HepG2 (cell line): ENCODE measurements at regions not wholly inside any gene's neighbourhood (a gene's known extent, or its start where the extent isn't known, plus 50 kb on each side); places are given as distances from the start of the nearest gene placed in this dataset.

Experiments used
- ATAC-seq: fragments of 200-7000 bp; cut with Tn5 transposase; 3 replicates; pipeline ENCODE4 v1.9.1; 2020; ENCODE audit warnings: mild to moderate bottlenecking, moderate library complexity
- BruUV-seq: library from RNA; stranded (reverse); fragments of 400-500 nt; replicated peaks from 2 replicates; lab custom pipeline; 2021; lab: Mats Ljungman, UMichigan
- CTCF ChIA-PET: fragments of 300-600 bp; formaldehyde crosslinking; extraction: SDS; loops from one replicate; lab custom pipeline; 2021; ENCODE audit warnings: low total read pairs, inconsistent platforms, low intra/inter-chr PET ratio; lab: Yijun Ruan, JAX
- POLR2A ChIA-PET: fragments of 350-600 bp; sonication (Branson Sonifier 250); formaldehyde crosslinking; loops from one replicate; lab custom pipeline; 2020; ENCODE audit warnings: antibody characterized with exemption, inconsistent platforms; lab: Yijun Ruan, JAX
- DNase-seq: peaks from one replicate; pipeline ENCODE4 v3.0.0-alpha.2; 2015; ENCODE audit warnings: low spot score
- FAIRE-seq: peaks from 3 replicates; lab custom pipeline; 2011; peaks lifted over from hg19 to GRCh38; lab: Jason Lieb, UNC
- H2AFZ ChIP-seq: one replicate; pipeline ENCODE4 v1.6.1; 2011; ENCODE audit warnings: low read length, inconsistent platforms
- H3K27ac ChIP-seq: fragments of 300-600 bp; 3 replicates; pipeline ENCODE4 v1.8.0; 2011; ENCODE audit warnings: mixed run types, mild to moderate bottlenecking, mixed read lengths, low read length, inconsistent platforms; ENCODE audit not compliant: insufficient read depth; ENCODE audit errors: extremely low read length
- H3K27me3 ChIP-seq, 2 experiments: fragments of 200-600 bp in 1 of 2; 2 replicates in 1 of 2; 3 replicates in 1 of 2; pipeline versions ENCODE4 v1.6.0 to v1.8.0; 2011; ENCODE audit warnings: low read length in 2 of 2, mild to moderate bottlenecking in 2 of 2, moderate library complexity in 2 of 2, inconsistent platforms in 1 of 2; ENCODE audit not compliant: insufficient read depth in 2 of 2, control insufficient read depth in 1 of 2
- H3K36me3 ChIP-seq, 2 experiments: fragments of 200-600 bp in 1 of 2; replicated peaks in 1 of 2; 2 replicates in 1 of 2; 3 replicates in 1 of 2; pipeline versions ENCODE4 v1.5.1 to v1.8.0; 2011; ENCODE audit warnings: low read length in 2 of 2, inconsistent platforms in 1 of 2; ENCODE audit not compliant: insufficient read depth in 2 of 2, control insufficient read depth in 1 of 2
- H3K4me1 ChIP-seq: 2 replicates; pipeline ENCODE4 v1.5.1; 2012; ENCODE audit warnings: low read length, inconsistent platforms; ENCODE audit not compliant: insufficient read depth
- H3K4me2 ChIP-seq: 2 replicates; pipeline ENCODE4 v1.6.0; 2011; ENCODE audit warnings: low read depth, low read length, inconsistent platforms
- H3K4me3 ChIP-seq, 3 experiments: fragments of 200-600 bp in 1 of 3; sonication (generic), shearing (Covaris generic) in 1 of 3; replicated peaks in 1 of 3; 2 replicates each; pipeline ENCODE4 v1.5.1; 2011 to 2016; ENCODE audit warnings: low read length in 3 of 3, inconsistent platforms in 2 of 3, low read depth in 2 of 3, mild to moderate bottlenecking in 2 of 3, control low read depth in 1 of 3, mixed read lengths in 1 of 3; ENCODE audit not compliant: insufficient read depth in 1 of 3
- H3K79me2 ChIP-seq: one replicate; pipeline ENCODE4 v1.6.1; 2011; ENCODE audit warnings: low read length, inconsistent platforms; ENCODE audit not compliant: insufficient read depth
- H3K9ac ChIP-seq: 2 replicates; pipeline ENCODE4 v1.6.0; 2011; ENCODE audit warnings: mild to moderate bottlenecking, low read depth, low read length, inconsistent platforms; ENCODE audit not compliant: insufficient read depth
- H3K9me3 ChIP-seq: 2 replicates; pipeline ENCODE4 v1.5.1; 2012; ENCODE audit warnings: mild to moderate bottlenecking, low read length
- H4K20me1 ChIP-seq: 2 replicates; pipeline ENCODE4 v1.6.0; 2011; ENCODE audit warnings: inconsistent platforms, mild to moderate bottlenecking, low read length, moderate library complexity; ENCODE audit not compliant: insufficient read depth
- HNRNPUL1 ChIP-seq: fragments of 200-400 bp; formaldehyde crosslinking; IDR thresholded peaks from 2 replicates; pipeline ENCODE4 v1.6.1; 2017; ENCODE audit warnings: low read depth, mild to moderate bottlenecking, low read length, moderate library complexity
- MED13 ChIP-seq: sonication (generic); formaldehyde crosslinking; IDR thresholded peaks from 2 replicates; pipeline ENCODE4 v1.5.0; 2020; ENCODE audit warnings: missing genetic modification reagents
- MIER2 ChIP-seq: IDR thresholded peaks from 2 replicates; pipeline ENCODE4 v1.6.1; 2016; ENCODE audit warnings: missing biosample characterization, missing genetic modification reagents
- MXD3 ChIP-seq: IDR thresholded peaks from 2 replicates; pipeline ENCODE4 v1.6.1; 2016; ENCODE audit warnings: mild to moderate bottlenecking, missing biosample characterization, missing genetic modification reagents
- PBX3 ChIP-seq: sonication (generic); formaldehyde crosslinking; IDR thresholded peaks from 2 replicates; pipeline ENCODE4 v1.8.1; 2023; ENCODE audit warnings: missing genetic modification reagents, inconsistent platforms, borderline replicate concordance
- PCBP2 ChIP-seq: fragments of 200-400 bp; formaldehyde crosslinking; optimal IDR thresholded peaks from 2 replicates; pipeline ENCODE3; 2018; ENCODE audit warnings: low read length, low read depth; ENCODE audit not compliant: poor library complexity, severe bottlenecking
- ZNF263 ChIP-seq: sonication (generic); formaldehyde crosslinking; IDR thresholded peaks from 2 replicates; pipeline ENCODE4 v1.4.0; 2020; ENCODE audit warnings: missing genetic modification reagents
- ZNF292 ChIP-seq: sonication (generic); formaldehyde crosslinking; IDR thresholded peaks from 2 replicates; pipeline ENCODE4 v1.8.1; 2022; ENCODE audit warnings: mild to moderate bottlenecking, low read depth, missing genetic modification reagents, borderline replicate concordance
- ZNF329 ChIP-seq: sonication (generic); formaldehyde crosslinking; IDR thresholded peaks from 2 replicates; pipeline ENCODE4 v1.9.0; 2021; ENCODE audit warnings: low read depth, mild to moderate bottlenecking, missing genetic modification reagents
- ZNF598 ChIP-seq: sonication (generic); formaldehyde crosslinking; IDR thresholded peaks from 2 replicates; pipeline ENCODE4 v1.5.1; 2020; ENCODE audit warnings: mild to moderate bottlenecking, missing genetic modification reagents, borderline replicate concordance
- ZNF670 ChIP-seq: sonication (generic); formaldehyde crosslinking; IDR thresholded peaks from 2 replicates; pipeline ENCODE4 v1.8.0; 2022; ENCODE audit warnings: mild to moderate bottlenecking, missing genetic modification reagents, borderline replicate concordance
- ZNF749 ChIP-seq: sonication (generic); formaldehyde crosslinking; IDR thresholded peaks from 2 replicates; pipeline ENCODE4 v1.8.0; 2022; ENCODE audit warnings: mild to moderate bottlenecking, missing genetic modification reagents, moderate library complexity, borderline replicate concordance
- ZSCAN12 ChIP-seq: sonication (generic); formaldehyde crosslinking; IDR thresholded peaks from 2 replicates; pipeline ENCODE4 v1.9.0; 2021; ENCODE audit warnings: mild to moderate bottlenecking, missing genetic modification reagents
- WGBS: methylation state at CpG from one replicate; pipeline ENCODE4 v1.1.6; 2017; ENCODE audit warnings: low lambda C conversion rate; 5-methylcytosine and 5-hydroxymethylcytosine counted together
- in situ Hi-C: cut with HindIII; loops from 2 replicates; pipeline ENCODE4 v1.10.0; 2017; ENCODE audit warnings: low pct_unique_long_range_greater_than_20kb; ENCODE audit not compliant: extremely low pct_ligation_motif_present
- intact Hi-C: fragments of 100-400 bp; cut with micrococcal nuclease; formaldehyde crosslinking; loops from one replicate; pipeline ENCODE4 v1.10.0; 2022; ENCODE audit not compliant: unreplicated experiment

DNA sequence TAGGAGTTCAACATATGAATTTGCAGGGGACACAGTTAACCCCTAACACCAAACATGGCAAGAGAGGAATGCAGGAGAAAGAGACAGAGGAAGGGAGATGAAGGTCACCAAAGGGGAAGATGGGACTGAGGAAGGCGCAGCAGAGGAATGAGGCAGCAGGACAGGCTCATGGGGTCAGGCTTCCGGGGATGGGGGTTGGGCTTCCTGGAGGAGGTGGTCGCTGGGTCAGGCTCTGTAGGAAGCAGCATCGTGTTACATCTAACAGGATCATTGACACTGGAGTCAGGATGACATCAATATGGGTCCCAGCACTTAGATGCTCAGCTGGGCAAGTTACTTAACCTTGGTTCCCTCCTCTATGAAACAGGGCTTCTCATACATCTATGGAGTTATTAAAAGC is 113.2 kb downstream of the NPTX2 start:
- H2AFZ ChIP-seq: no peak overlapping the region
- no peak overlapping the region for H3K9ac ChIP-seq
- in situ Hi-C loops: no loop called here
- no peaks in the 10 kb centered on the region for H3K36me3 ChIP-seq
- H3K27me3 ChIP-seq: peaks cover 0 to 12% of the 10 kb centered on the region in 2 experiments; a peak in 3 of 5 replicates
- H3K79me2 ChIP-seq: no peaks in the 10 kb centered on the region
- H3K4me3 ChIP-seq: no peak overlapping the region
- no peaks in the 10 kb centered on the region for H3K4me1 ChIP-seq
- ATAC-seq: no peak
- WGBS: 20% methylated on average over 3 of the region's 4 CpGs
- no peak overlapping the region for H3K27ac ChIP-seq
- no peak for DNase-seq
- TF ChIP-seq HNRNPUL1 (no peak), ZNF749 (CRISPR knock-in tag) (no peak), MED13 (CRISPR knock-in tag) (no peak), PBX3 (CRISPR knock-in tag) (no peak), ZNF292 (CRISPR knock-in tag) (no peak), ZNF263 (CRISPR knock-in tag) (no peak), ZNF670 (CRISPR knock-in tag) (no peak), ZNF598 (CRISPR knock-in tag) (no peak), MXD3 (CRISPR knock-in tag) (no peak), MIER2 (CRISPR knock-in tag) (no peak), ZNF329 (CRISPR knock-in tag) (no peak), ZSCAN12 (CRISPR knock-in tag) (no peak), PCBP2 (no peak)
- POLR2A ChIA-PET: no interaction called here
- FAIRE-seq: no peak
- CTCF ChIA-PET: no interaction called here
- BruUV-seq: no TSS peak
- peaks cover 4% of the 10 kb centered on the region; the same call in 1 of the 2 replicates for H3K9me3 ChIP-seq
- intact Hi-C loops: no loop called here
- H4K20me1 ChIP-seq: no peaks in the 10 kb centered on the region
- no peak overlapping the region for H3K4me2 ChIP-seq
